ENCODE measurements at regions not wholly inside any gene's neighbourhood (a gene's known extent, or its start where the extent isn't known, plus 50 kb on each side); places are given as distances from the start of the nearest gene placed in this dataset.
"Not testable (repeated sequence)": the region's sequence is repeated elsewhere in the genome, so short reads cannot be mapped to it uniquely, and the experiment has no call there.

GRCh38 chr13:105847527-105848291 lies 687.8 kb downstream of the EFNB2 start:
- no peak for DNase-seq (ENCODE audit: low read depth)

GRCh38 chr13:105846923-105847322 lies 688.5 kb downstream of the EFNB2 start:
- no peak for DNase-seq (ENCODE audit: low read depth)

- no peak for DNase-seq (ENCODE audit: low read depth)
Measured at GRCh38 chr13:105841286-105841685, 694.2 kb downstream of the EFNB2 start.

GRCh38 chr13:105838231-105838630 lies 697.2 kb downstream of the EFNB2 start:
- no peak for DNase-seq (ENCODE audit: low read depth)

GRCh38 chr13:105837295-105837694 lies 698.2 kb downstream of the EFNB2 start:
- DNase-seq (ENCODE audit: low read depth): not testable (repeated sequence)

GRCh38 chr13:105830821-105831220 lies 704.6 kb downstream of the EFNB2 start:
- no peak for DNase-seq (ENCODE audit: low read depth)

GRCh38 chr13:105827111-105827809 lies 708.2 kb downstream of the EFNB2 start:
- DNase-seq (ENCODE audit: low read depth): no peak

GRCh38 chr13:105825071-105825470 lies 710.4 kb downstream of the EFNB2 start:
- no peak for DNase-seq (ENCODE audit: low read depth)

GRCh38 chr13:105821337-105821736 lies 714.1 kb downstream of the EFNB2 start:
- no peak for DNase-seq (ENCODE audit: low read depth)

- no peak for DNase-seq (ENCODE audit: low read depth)
Measured at GRCh38 chr13:105820415-105820814, 715.0 kb downstream of the EFNB2 start.

- no peak for DNase-seq (ENCODE audit: low read depth)
Measured at GRCh38 chr13:105817498-105817897, 718.0 kb downstream of the EFNB2 start.

GRCh38 chr13:105816994-105817393 lies 718.5 kb downstream of the EFNB2 start:
- DNase-seq (ENCODE audit: low read depth): no peak

- no peak for DNase-seq (ENCODE audit: low read depth)
Measured at GRCh38 chr13:105814902-105815250, 720.6 kb downstream of the EFNB2 start.

GRCh38 chr13:105814219-105814901 lies 721.1 kb downstream of the EFNB2 start:
- DNase-seq (ENCODE audit: low read depth): no peak

- DNase-seq (ENCODE audit: low read depth): no peak
Measured at GRCh38 chr13:105806628-105806920, 728.9 kb downstream of the EFNB2 start.

GRCh38 chr13:105805892-105806627 lies 729.4 kb downstream of the EFNB2 start:
- DNase-seq (ENCODE audit: low read depth): no peak

GRCh38 chr13:105804561-105805190 lies 730.8 kb downstream of the EFNB2 start:
- no peak for DNase-seq (ENCODE audit: low read depth)

GRCh38 chr13:105799155-105799554 lies 736.3 kb downstream of the EFNB2 start:
- no peak for DNase-seq (ENCODE audit: low read depth)

GRCh38 chr13:105798541-105798940 lies 736.9 kb downstream of the EFNB2 start:
- DNase-seq (ENCODE audit: low read depth): no peak

GRCh38 chr13:105796081-105796480 lies 739.4 kb downstream of the EFNB2 start:
- DNase-seq (ENCODE audit: low read depth): no peak

GRCh38 chr13:105790923-105791322 lies 744.5 kb downstream of the EFNB2 start:
- no peak for DNase-seq (ENCODE audit: low read depth)

- DNase-seq (ENCODE audit: low read depth): no peak
Measured at GRCh38 chr13:105788530-105788929, 746.9 kb downstream of the EFNB2 start.

All from stimulated activated CD8-positive, alpha-beta memory T cell treated with anti-CD3 and anti-CD28 coated beads, Interleukin-12 subunit alpha, Interleukin-12 subunit beta, amount 100 ng/mL, for 4 hours (primary cell).